Epithelial cell of proximal tubule (primary cell): ENCODE measurements at regions not wholly inside any gene's neighbourhood (a gene's known extent, or its start where the extent isn't known, plus 50 kb on each side); places are given as distances from the start of the nearest gene placed in this dataset.

Experiments used
- DNase-seq: peaks from one replicate; pipeline ENCODE4 v3.0.0-alpha.2; 2011; ENCODE audit warnings: low read depth
- H3K4me3 ChIP-seq: 2 replicates; pipeline ENCODE4 v1.5.1; 2011; ENCODE audit warnings: low read depth, mild to moderate bottlenecking, low read length
- CTCF ChIP-seq: conservative IDR thresholded peaks from 2 replicates; pipeline ENCODE4 v1.5.1; 2012; ENCODE audit warnings: low read depth, mild to moderate bottlenecking, low read length

GRCh38 chr2:240322231-240322955, 113.1 kb upstream of the GPC1 start:
- no peak for TF ChIP-seq CTCF
- DNase-seq, result peak; percentile 33
- H3K4me3 ChIP-seq, result no peak overlapping the region

DNA sequence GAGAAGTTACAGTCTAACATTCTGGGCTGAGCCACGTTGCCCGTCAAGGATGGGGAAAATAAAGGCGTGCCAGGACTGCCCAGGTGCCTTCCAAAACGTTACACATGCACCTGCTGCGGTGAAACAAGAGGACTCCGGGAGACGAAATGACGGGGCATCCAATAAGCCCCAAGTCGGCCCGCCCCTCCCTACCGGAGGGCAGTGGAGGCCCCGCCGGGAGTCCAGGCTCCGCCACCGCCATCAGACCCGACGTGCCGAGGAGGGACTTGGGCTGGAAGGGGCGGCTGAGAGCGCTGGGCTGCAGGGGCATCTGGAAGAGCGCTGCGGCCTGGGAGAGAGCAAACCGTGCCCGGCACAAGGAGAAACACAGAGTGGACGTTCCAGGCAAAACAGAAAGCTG, 112.5 kb upstream of the GPC1 start:
- no peak for TF ChIP-seq CTCF
- H3K4me3 ChIP-seq, result no peak overlapping the region
- no peak for DNase-seq

- no peak for DNase-seq
- H3K4me3 ChIP-seq, result no peak overlapping the region
- no peak for TF ChIP-seq CTCF
Measured at GRCh38 chr2:240323601-240324291, 111.7 kb upstream of the GPC1 start.

DNA sequence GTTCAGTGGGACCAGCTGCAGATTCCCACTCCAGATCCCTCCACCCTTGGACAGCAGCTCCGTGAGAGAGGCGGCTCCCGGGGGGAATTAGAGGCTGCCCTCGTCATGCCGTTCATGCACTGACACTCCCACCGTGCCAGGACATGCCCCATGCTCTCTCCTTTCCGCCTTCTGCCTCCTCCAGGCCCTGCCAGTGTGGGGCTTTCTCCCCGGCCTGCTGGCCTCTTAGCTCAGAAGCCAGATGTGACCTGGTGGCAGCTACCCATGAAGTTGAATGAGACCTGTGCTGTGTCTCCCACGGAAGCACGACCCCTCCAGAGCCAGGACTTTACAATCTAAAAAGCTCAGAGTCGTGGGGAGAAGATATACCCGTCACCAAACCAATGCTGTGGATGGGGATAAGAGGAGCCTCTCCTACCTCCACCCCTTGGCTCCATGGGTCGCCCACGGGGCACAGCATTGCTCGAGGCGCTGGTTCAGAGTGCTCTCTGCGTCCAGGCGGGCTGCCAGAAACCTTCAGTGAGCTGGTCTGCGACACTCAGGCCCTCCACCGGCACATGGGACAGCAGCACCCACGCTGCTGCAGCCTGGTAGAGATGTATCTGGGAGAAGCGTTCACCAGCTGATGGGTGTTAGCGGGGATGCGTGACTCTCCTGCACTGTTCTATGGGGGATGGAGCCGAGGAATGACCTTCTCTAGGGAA, 111.0 kb upstream of the GPC1 start:
- TF ChIP-seq CTCF, result no peak
- H3K4me3 ChIP-seq, result no peak overlapping the region
- DNase-seq, result no peak

- DNase-seq, result peak; percentile 20
- H3K4me3 ChIP-seq, result no peak overlapping the region
- no peak for TF ChIP-seq CTCF
Measured at GRCh38 chr2:240325016-240326007, 110.2 kb upstream of the GPC1 start.

DNA sequence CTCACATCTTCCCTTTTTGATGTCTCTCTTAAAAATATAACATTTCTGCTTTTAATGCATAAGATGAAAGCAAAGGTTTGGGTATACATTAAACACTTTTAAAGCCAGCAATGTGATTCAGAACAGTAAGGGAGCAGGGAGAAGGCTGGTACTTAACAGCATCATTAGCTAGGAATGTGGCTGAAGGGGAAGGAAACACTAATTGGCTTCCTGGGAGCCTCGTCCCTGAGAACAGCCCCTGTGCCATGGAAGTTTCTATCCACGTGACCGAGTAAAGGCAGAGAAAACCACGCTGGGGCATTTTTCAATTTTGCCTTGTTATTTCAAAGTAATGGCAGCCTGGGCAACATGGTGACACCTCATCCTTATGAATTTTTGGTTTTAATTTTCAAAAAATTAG, 109.2 kb upstream of the GPC1 start:
- H3K4me3 ChIP-seq, result no peak overlapping the region
- no peak for TF ChIP-seq CTCF
- DNase-seq, result no peak
